Esophagus muscularis mucosa (tissue), 4 donors: ENCODE measurements at regions not wholly inside any gene's neighbourhood (a gene's known extent, or its start where the extent isn't known, plus 50 kb on each side); places are given as distances from the start of the nearest gene placed in this dataset.

Experiments
- DNase-seq: peaks from one replicate; pipeline ENCODE4 v3.0.0-alpha.2; 2017; ENCODE audit errors: extremely low spot score
- H3K27ac ChIP-seq, 4 donors: fragments of 200-600 bp; sonication (generic); replicated peaks in 1 of 4; 1 replicate in 3 of 4; 2 replicates in 1 of 4; pipeline ENCODE4 v1.5.1; 2016 to 2019; ENCODE audit warnings: mild to moderate bottlenecking in 1 of 4
- H3K27me3 ChIP-seq, 4 donors: fragments of 200-600 bp; sonication (generic); one replicate each; pipeline versions ENCODE4 v1.5.1 to v1.6.0; 2016 to 2019
- H3K36me3 ChIP-seq, 4 donors: fragments of 200-600 bp; sonication (generic); one replicate each; pipeline ENCODE4 v1.5.1; 2016 to 2019
- H3K4me1 ChIP-seq, 4 donors: fragments of 200-600 bp; sonication (generic); one replicate each; pipeline ENCODE4 v1.5.1; 2016 to 2019
- H3K4me3 ChIP-seq, 4 donors: fragments of 200-600 bp; sonication (generic); 1 replicate in 2 of 4; 2 replicates in 2 of 4; pipeline ENCODE4 v1.5.1; 2016 to 2019; ENCODE audit warnings: mild to moderate bottlenecking in 4 of 4, moderate library complexity in 1 of 4
- H3K9me3 ChIP-seq, 4 donors: fragments of 200-600 bp; sonication (generic); 1 replicate in 3 of 4; 2 replicates in 1 of 4; pipeline ENCODE4 v1.5.1; 2016 to 2019
- CTCF ChIP-seq, 3 experiments: fragments of 200-600 bp in 2 of 3; fragments of 450-650 bp in 1 of 3; sonication (generic) in 2 of 3; IDR thresholded peaks; one replicate each; pipeline ENCODE4 v1.5.1; 2017 to 2019; ENCODE audit warnings: antibody characterized with exemption in 3 of 3, mild to moderate bottlenecking in 2 of 3, moderate library complexity in 1 of 3
- EP300 ChIP-seq: sonication (generic); formaldehyde crosslinking; IDR thresholded peaks from one replicate; pipeline ENCODE4 v1.6.1; 2017; ENCODE audit warnings: antibody characterized with exemption
- POLR2A ChIP-seq: fragments of 450-650 bp; IDR thresholded peaks from one replicate; pipeline ENCODE4 v1.6.1; 2017; ENCODE audit warnings: antibody characterized with exemption, moderate library complexity, mild to moderate bottlenecking, low read depth
- POLR2AphosphoS5 ChIP-seq, 2 donors: sonication (generic); formaldehyde crosslinking; IDR thresholded peaks; one replicate each; pipeline ENCODE4 v1.6.1; 2017; ENCODE audit warnings: antibody characterized with exemption in 2 of 2
- WGBS: methylation state at CpG from one replicate; pipeline ENCODE4 v1.1.5; 2018; 5-methylcytosine and 5-hydroxymethylcytosine counted together
- intact Hi-C: fragments of 100-400 bp; cut with DNase I; formaldehyde crosslinking; loops from one replicate; pipeline ENCODE4 v1.15.1; 2023

GRCh38 chr11:23974051-23974450 lies 522.8 kb upstream of the LUZP2 start:
- intact Hi-C loops = no loop called here
- Histone ChIP-seq H3K27me3 (no peaks in the 10 kb centered on the region), H3K4me3 (no peak overlapping the region), H3K9me3 (no peaks in the 10 kb centered on the region), H3K36me3 (no peaks in the 10 kb centered on the region), H3K27ac (no peak overlapping the region), H3K4me1 (no peaks in the 10 kb centered on the region)
- TF ChIP-seq POLR2AphosphoS5 (IDR thresholded peaks at IDR 0.05) (no peak), CTCF (IDR thresholded peaks at IDR 0.05) (no peak), POLR2A (no peak), EP300 (no peak)
- DNase-seq = no peak
- 59% methylated on average over 3 of the region's 3 CpGs for WGBS

DNA sequence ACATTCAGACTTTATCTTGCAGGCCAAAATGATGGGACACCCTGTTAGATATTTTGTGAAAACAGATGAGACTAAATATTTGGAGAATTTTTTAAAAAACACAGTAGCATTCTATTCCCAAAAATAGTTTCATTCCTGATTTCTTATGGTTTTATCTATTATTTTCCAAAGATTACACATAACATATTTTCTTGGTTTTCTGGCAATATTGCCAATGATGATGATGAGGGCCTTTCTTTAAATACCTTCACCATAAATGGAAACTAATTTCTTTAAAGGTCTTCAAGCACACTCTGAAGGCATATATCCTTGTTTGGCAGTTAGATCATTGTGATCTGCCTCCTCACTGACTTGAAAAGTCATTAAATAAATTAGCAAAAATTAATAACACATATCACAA lies 522.3 kb upstream of the LUZP2 start:
- no peak for DNase-seq

DNA sequence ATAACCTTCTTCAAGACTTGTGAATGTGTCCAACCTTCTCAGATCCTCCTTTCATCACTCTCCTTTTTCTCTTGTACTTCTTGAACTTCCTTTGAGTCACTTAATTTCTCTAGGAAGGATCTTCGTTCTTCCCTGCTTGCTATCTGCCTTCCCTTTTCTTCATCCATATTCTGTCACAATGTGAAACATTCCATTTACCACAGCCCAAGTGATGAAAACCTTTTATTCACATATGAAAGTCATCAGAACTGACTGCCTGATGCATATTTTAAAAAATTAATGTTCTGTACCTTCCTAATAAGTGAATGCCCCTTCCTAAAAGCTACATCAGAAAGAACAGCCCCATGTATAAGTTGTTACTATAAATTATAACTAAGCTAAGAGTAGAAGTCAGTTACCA lies 520.4 kb upstream of the LUZP2 start:
- 38% methylated on average over 1 of the region's 1 CpG for WGBS
- Histone ChIP-seq H3K27me3 (no peaks in the 10 kb centered on the region), H3K36me3 (no peaks in the 10 kb centered on the region), H3K4me1 (no peaks in the 10 kb centered on the region), H3K27ac (no peak overlapping the region), H3K4me3 (no peak overlapping the region), H3K9me3 (no peaks in the 10 kb centered on the region)
- intact Hi-C loops = no loop called here
- no peak for DNase-seq
- TF ChIP-seq CTCF (IDR thresholded peaks at IDR 0.05) (no peak), POLR2A (no peak), POLR2AphosphoS5 (IDR thresholded peaks at IDR 0.05) (no peak), EP300 (no peak)

More for the DNA sequence above, 522.3 kb upstream of the LUZP2 start:
- no peaks in the 10 kb centered on the region for H3K9me3 ChIP-seq
- intact Hi-C loops = no loop called here
- no peak overlapping the region for H3K27ac ChIP-seq
- no peaks in the 10 kb centered on the region for H3K36me3 ChIP-seq
- H3K4me3 ChIP-seq = no peak overlapping the region
- no peaks in the 10 kb centered on the region for H3K27me3 ChIP-seq
- no peaks in the 10 kb centered on the region for H3K4me1 ChIP-seq
- TF ChIP-seq CTCF (IDR thresholded peaks at IDR 0.05) = no peak
- no peak for TF ChIP-seq POLR2A
- no peak for TF ChIP-seq POLR2AphosphoS5 (IDR thresholded peaks at IDR 0.05)
- no peak for TF ChIP-seq EP300

- Histone ChIP-seq H3K27ac (no peak overlapping the region), H3K4me3 (no peak overlapping the region), H3K9me3 (no peaks in the 10 kb centered on the region), H3K36me3 (no peaks in the 10 kb centered on the region), H3K27me3 (no peaks in the 10 kb centered on the region), H3K4me1 (no peaks in the 10 kb centered on the region)
- no peak for DNase-seq
- intact Hi-C loops = no loop called here
- TF ChIP-seq CTCF (IDR thresholded peaks at IDR 0.05) = no peak
- no peak for TF ChIP-seq EP300
- TF ChIP-seq POLR2AphosphoS5 (IDR thresholded peaks at IDR 0.05) = no peak
- no peak for TF ChIP-seq POLR2A
Observed at GRCh38 chr11:23976841-23977271, 520.0 kb upstream of the LUZP2 start.

DNA sequence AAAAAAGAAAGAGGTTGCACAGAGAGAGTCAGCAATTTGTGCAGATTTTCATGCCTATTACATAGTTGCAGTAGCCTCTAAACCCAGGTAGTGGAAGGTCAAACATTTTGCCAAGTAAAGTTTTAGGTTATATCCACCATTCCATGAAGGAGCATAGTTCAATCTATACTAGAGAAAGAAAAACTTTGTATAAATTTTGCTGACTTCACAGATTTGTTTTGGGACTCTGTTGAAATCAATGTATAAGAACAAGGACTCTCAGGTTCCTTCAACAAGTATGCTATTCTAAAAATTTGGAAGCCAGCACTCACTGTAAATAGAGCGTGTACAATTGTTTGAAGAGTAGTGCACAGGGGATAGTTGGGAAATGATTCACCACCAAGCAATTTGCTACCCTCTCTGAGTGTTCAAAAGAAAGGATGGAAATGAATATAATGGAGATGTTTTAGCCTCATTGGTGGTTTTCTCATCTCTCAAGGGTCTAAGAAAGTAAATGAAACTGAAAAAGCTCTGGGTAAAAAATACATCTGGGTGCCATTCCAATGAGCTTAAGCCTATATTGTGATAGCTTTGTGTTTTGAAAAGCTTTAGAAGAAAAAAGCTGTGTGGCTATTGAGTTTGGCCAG lies 508.4 kb upstream of the LUZP2 start:
- no peak for TF ChIP-seq EP300
- TF ChIP-seq POLR2A = no peak
- TF ChIP-seq POLR2AphosphoS5 (IDR thresholded peaks at IDR 0.05) = no peak
- TF ChIP-seq CTCF (IDR thresholded peaks at IDR 0.05) = no peak
- no peak for DNase-seq
- H3K27me3 ChIP-seq = no peaks in the 10 kb centered on the region
- intact Hi-C loops = no loop called here
- no peaks in the 10 kb centered on the region for H3K4me1 ChIP-seq
- H3K27ac ChIP-seq = no peak overlapping the region
- WGBS = 77% methylated on average over 1 of the region's 1 CpG
- H3K4me3 ChIP-seq = no peak overlapping the region
- H3K9me3 ChIP-seq = no peaks in the 10 kb centered on the region
- H3K36me3 ChIP-seq = no peaks in the 10 kb centered on the region
